ENCODE measurements at regions not wholly inside any gene's neighbourhood (a gene's known extent, or its start where the extent isn't known, plus 50 kb on each side); places are given as distances from the start of the nearest gene placed in this dataset.

- ChIA-PET POLR2A (no interaction called here), CTCF (no interaction called here)
- no peak overlapping the region for H3K27ac Mint-ChIP-seq (ENCODE audit: unreplicated experiment)
- H3K27me3 Mint-ChIP-seq (ENCODE audit: insufficient read depth, unreplicated experiment), result no peaks in the 10 kb centered on the region
- Histone ChIP-seq H3K4me1 (no peaks in the 10 kb centered on the region), H3K9me3 (no peaks in the 10 kb centered on the region), H3K4me3 (ENCODE audit: low read depth, low read length) (no peak overlapping the region), H3K36me3 (ENCODE audit: control insufficient read depth, insufficient read depth, low read length) (no peaks in the 10 kb centered on the region), H3K27me3 (replicated peaks; ENCODE audit: control insufficient read depth, insufficient read depth, low read length) (no peaks in the 10 kb centered on the region)
- no peak for TF ChIP-seq CTCF (IDR thresholded peaks at IDR 0.05; ENCODE audit: insufficient read depth in 1 of 2, low read depth in 1 of 2, low read length in 1 of 2, severe bottlenecking in 1 of 2, unreplicated experiment in 1 of 2)
- peaks cover 13% of the 10 kb centered on the region for H3K9me3 Mint-ChIP-seq (ENCODE audit: unreplicated experiment)
- H3K4me3 Mint-ChIP-seq (ENCODE audit: unreplicated experiment), result no peak overlapping the region
- no peak for DNase-seq
- BruUV-seq (replicated peaks), result no TSS peak
- no peaks in the 10 kb centered on the region for H3K4me1 Mint-ChIP-seq (ENCODE audit: low read depth, unreplicated experiment)
- H3K36me3 Mint-ChIP-seq (ENCODE audit: insufficient read depth, unreplicated experiment), result no peaks in the 10 kb centered on the region
- intact Hi-C loops (cut with micrococcal nuclease; ENCODE audit: unreplicated experiment), result no loop called here
Observed at GRCh38 chr5:107796797-107797196, 126.1 kb upstream of the EFNA5 start.

GRCh38 chr5:107794741-107795140, 124.0 kb upstream of the EFNA5 start:
- H3K9me3 ChIP-seq, result no peaks in the 10 kb centered on the region
- H3K27ac Mint-ChIP-seq (ENCODE audit: unreplicated experiment), result no peak overlapping the region
- intact Hi-C loops (cut with micrococcal nuclease; ENCODE audit: unreplicated experiment), result no loop called here
- CTCF ChIA-PET, result no interaction called here
- no peaks in the 10 kb centered on the region for H3K36me3 Mint-ChIP-seq (ENCODE audit: insufficient read depth, unreplicated experiment)
- peaks cover 13% of the 10 kb centered on the region for H3K9me3 Mint-ChIP-seq (ENCODE audit: unreplicated experiment)
- H3K4me1 ChIP-seq, result no peaks in the 10 kb centered on the region
- no peaks in the 10 kb centered on the region for H3K27me3 Mint-ChIP-seq (ENCODE audit: insufficient read depth, unreplicated experiment)
- H3K4me3 Mint-ChIP-seq (ENCODE audit: unreplicated experiment), result no peak overlapping the region
- H3K4me3 ChIP-seq (ENCODE audit: low read depth, low read length), result no peak overlapping the region
- POLR2A ChIA-PET, result no interaction called here
- H3K36me3 ChIP-seq (ENCODE audit: control insufficient read depth, insufficient read depth, low read length), result no peaks in the 10 kb centered on the region
- no peaks in the 10 kb centered on the region for H3K27me3 ChIP-seq (replicated peaks; ENCODE audit: control insufficient read depth, insufficient read depth, low read length)
- no peaks in the 10 kb centered on the region for H3K4me1 Mint-ChIP-seq (ENCODE audit: low read depth, unreplicated experiment)
- BruUV-seq (replicated peaks), result no TSS peak
- no peak for DNase-seq
- TF ChIP-seq CTCF (IDR thresholded peaks at IDR 0.05; ENCODE audit: insufficient read depth in 1 of 2, low read depth in 1 of 2, low read length in 1 of 2, severe bottlenecking in 1 of 2, unreplicated experiment in 1 of 2), result no peak

- H3K27me3 Mint-ChIP-seq (ENCODE audit: insufficient read depth, unreplicated experiment), result no peaks in the 10 kb centered on the region
- no peak overlapping the region for H3K4me3 Mint-ChIP-seq (ENCODE audit: unreplicated experiment)
- POLR2A ChIA-PET, result no interaction called here
- CTCF ChIA-PET, result no interaction called here
- TF ChIP-seq CTCF (IDR thresholded peaks at IDR 0.05; ENCODE audit: insufficient read depth in 1 of 2, low read depth in 1 of 2, low read length in 1 of 2, severe bottlenecking in 1 of 2, unreplicated experiment in 1 of 2), result no peak
- no peaks in the 10 kb centered on the region; the same call in 1 of the 2 replicates for H3K4me1 ChIP-seq
- peaks cover 13% of the 10 kb centered on the region for H3K9me3 Mint-ChIP-seq (ENCODE audit: unreplicated experiment)
- no peak overlapping the region for H3K27ac Mint-ChIP-seq (ENCODE audit: unreplicated experiment)
- H3K4me1 Mint-ChIP-seq (ENCODE audit: low read depth, unreplicated experiment), result no peaks in the 10 kb centered on the region
- H3K9me3 ChIP-seq, result no peaks in the 10 kb centered on the region
- no TSS peak for BruUV-seq (replicated peaks)
- no peaks in the 10 kb centered on the region for H3K27me3 ChIP-seq (replicated peaks; ENCODE audit: control insufficient read depth, insufficient read depth, low read length)
- no peak overlapping the region for H3K4me3 ChIP-seq (ENCODE audit: low read depth, low read length)
- no peaks in the 10 kb centered on the region for H3K36me3 ChIP-seq (ENCODE audit: control insufficient read depth, insufficient read depth, low read length)
- DNase-seq, result no peak
- intact Hi-C loops (cut with micrococcal nuclease; ENCODE audit: unreplicated experiment), result no loop called here
- H3K36me3 Mint-ChIP-seq (ENCODE audit: insufficient read depth, unreplicated experiment), result no peaks in the 10 kb centered on the region
Observed at GRCh38 chr5:107792940-107793339, 122.2 kb upstream of the EFNA5 start.

All from Caco-2 (cell line).